ENCODE measurements at regions not wholly inside any gene's neighbourhood (a gene's known extent, or its start where the extent isn't known, plus 50 kb on each side); places are given as distances from the start of the nearest gene placed in this dataset.

- no peak overlapping the region for H3K4me3 ChIP-seq (ENCODE audit: low read depth, low read length)
- no peak for TF ChIP-seq CTCF (conservative IDR thresholded peaks at IDR 0.05; ENCODE audit: low read depth, low read length)
- no peak for DNase-seq (ENCODE audit: low read depth)
Measured at GRCh38 chr3:110629917-110630316, 441.7 kb upstream of the NECTIN3 start.

GRCh38 chr3:110644203-110644602 lies 427.4 kb upstream of the NECTIN3 start:
- no peak overlapping the region for H3K4me3 ChIP-seq (ENCODE audit: low read depth, low read length)
- DNase-seq (ENCODE audit: low read depth), result no peak
- TF ChIP-seq CTCF (conservative IDR thresholded peaks at IDR 0.05; ENCODE audit: low read depth, low read length), result no peak

GRCh38 chr3:110646055-110646454 lies 425.6 kb upstream of the NECTIN3 start:
- DNase-seq (ENCODE audit: low read depth), result no peak
- TF ChIP-seq CTCF (conservative IDR thresholded peaks at IDR 0.05; ENCODE audit: low read depth, low read length), result no peak
- H3K4me3 ChIP-seq (ENCODE audit: low read depth, low read length), result no peak overlapping the region

- H3K4me3 ChIP-seq (ENCODE audit: low read depth, low read length), result no peak overlapping the region
- no peak for TF ChIP-seq CTCF (conservative IDR thresholded peaks at IDR 0.05; ENCODE audit: low read depth, low read length)
- no peak for DNase-seq (ENCODE audit: low read depth)
Measured at GRCh38 chr3:110646496-110646895, 425.1 kb upstream of the NECTIN3 start.

GRCh38 chr3:110647586-110647985 lies 424.0 kb upstream of the NECTIN3 start:
- DNase-seq (ENCODE audit: low read depth), result no peak
- no peak for TF ChIP-seq CTCF (conservative IDR thresholded peaks at IDR 0.05; ENCODE audit: low read depth, low read length)

GRCh38 chr3:110650741-110651140 lies 420.9 kb upstream of the NECTIN3 start:
- no peak for TF ChIP-seq CTCF (conservative IDR thresholded peaks at IDR 0.05; ENCODE audit: low read depth, low read length)
- no peak overlapping the region for H3K4me3 ChIP-seq (ENCODE audit: low read depth, low read length)
- DNase-seq (ENCODE audit: low read depth), result no peak

More at GRCh38 chr3:110647586-110647985, 424.0 kb upstream of the NECTIN3 start:
- H3K4me3 ChIP-seq (ENCODE audit: low read depth, low read length), result no peak overlapping the region

GRCh38 chr3:110654843-110655502 lies 416.6 kb upstream of the NECTIN3 start:
- H3K4me3 ChIP-seq (ENCODE audit: low read depth, low read length), result no peak overlapping the region
- no peak for TF ChIP-seq CTCF (conservative IDR thresholded peaks at IDR 0.05; ENCODE audit: low read depth, low read length)
- no peak for DNase-seq (ENCODE audit: low read depth)

All from epithelial cell of proximal tubule (primary cell).